HG03565 (cell line): ENCODE measurements at regions not wholly inside any gene's neighbourhood (a gene's known extent, or its start where the extent isn't known, plus 50 kb on each side); places are given as distances from the start of the nearest gene placed in this dataset.

Source experiments
- ATAC-seq: cut with Tn5 transposase; IDR thresholded peaks from one replicate; pipeline ENCODE4 v1.9.1; 2021; ENCODE audit warnings: mild to moderate bottlenecking, moderate library complexity; ENCODE audit not compliant: unreplicated experiment

DNA sequence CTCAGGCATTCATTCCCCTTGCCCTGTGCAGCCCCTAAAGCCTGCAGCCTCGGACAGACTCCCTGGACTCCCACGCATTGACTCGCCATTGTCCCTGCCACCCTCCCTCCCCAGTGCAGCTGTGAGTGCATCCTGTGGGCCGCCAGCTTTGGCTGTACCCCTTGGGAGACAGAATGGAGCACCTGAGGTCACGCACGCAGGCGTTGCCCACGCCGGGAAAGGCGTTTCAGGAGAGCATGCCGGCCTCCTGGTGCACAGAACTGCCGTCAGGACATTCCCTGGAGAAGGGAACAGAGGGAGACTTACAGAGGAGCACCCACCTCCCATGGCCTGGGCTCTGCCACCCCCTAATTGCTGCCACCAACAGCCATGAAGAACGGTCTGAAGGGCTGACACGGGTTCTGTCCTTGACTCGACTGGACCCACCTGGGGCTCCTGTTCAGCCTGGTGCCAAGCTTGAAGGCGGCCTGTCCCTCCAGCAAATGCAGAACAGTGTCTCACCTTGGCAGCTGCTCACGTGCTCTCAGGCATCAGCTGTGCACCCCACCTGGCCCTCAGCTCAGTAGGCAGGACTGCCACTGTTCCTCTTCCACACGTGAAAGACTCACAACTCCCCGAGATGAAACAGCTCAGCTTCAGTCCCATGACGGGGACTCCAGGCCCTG is 503.8 kb downstream of the BRD1 start:
- ATAC-seq, result no peak

GRCh38 chr22:49322861-49323622 is 504.6 kb downstream of the BRD1 start:
- no peak for ATAC-seq

DNA sequence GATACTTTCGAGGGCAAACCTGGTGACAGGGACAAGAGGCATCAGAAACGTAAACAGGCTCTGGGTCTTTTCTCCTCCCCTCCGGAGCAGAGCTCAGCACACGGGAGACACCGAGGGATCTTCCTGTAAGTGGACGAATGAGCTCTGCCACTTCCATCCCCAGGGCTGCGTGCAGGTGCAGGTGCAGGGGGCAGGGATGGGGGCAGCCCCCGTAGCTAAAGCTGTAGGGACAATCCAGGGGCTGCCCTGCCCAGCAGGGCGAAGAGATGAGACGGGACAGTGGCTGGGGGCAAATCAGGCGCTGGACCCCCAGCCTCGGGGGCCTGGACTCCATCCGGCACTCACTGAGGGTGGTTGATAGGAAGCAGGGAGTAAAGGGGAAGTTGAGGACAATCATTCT is 505.4 kb downstream of the BRD1 start:
- no peak for ATAC-seq

DNA sequence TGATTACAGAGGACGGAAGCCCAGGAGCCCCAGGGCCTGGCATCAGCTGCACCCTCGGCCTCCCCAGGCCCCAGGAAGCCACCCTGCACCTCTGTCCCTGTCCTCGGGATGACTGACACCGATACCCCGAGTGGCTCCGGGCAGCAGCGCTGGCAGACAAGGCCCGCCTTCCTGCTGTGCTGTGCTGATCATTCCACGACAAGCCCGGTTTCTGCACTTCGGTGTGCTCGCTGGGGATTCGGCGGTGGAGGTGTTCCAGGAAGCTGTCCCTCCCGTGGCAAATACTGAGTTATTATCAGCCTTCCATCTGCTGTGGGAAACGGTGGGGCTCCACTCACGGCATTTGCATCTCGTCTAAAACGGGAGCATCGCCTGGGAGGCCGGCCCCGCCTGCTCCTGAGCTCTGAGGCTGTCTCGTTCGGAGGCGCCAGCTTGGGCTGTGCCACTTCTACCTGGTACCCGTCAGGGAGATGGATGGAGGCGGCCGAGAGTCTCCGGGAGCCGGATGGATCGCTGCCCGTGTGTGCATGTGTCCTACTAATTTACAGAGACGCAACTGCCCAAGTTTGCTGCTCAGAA is 506.1 kb downstream of the BRD1 start:
- ATAC-seq, result no peak

DNA sequence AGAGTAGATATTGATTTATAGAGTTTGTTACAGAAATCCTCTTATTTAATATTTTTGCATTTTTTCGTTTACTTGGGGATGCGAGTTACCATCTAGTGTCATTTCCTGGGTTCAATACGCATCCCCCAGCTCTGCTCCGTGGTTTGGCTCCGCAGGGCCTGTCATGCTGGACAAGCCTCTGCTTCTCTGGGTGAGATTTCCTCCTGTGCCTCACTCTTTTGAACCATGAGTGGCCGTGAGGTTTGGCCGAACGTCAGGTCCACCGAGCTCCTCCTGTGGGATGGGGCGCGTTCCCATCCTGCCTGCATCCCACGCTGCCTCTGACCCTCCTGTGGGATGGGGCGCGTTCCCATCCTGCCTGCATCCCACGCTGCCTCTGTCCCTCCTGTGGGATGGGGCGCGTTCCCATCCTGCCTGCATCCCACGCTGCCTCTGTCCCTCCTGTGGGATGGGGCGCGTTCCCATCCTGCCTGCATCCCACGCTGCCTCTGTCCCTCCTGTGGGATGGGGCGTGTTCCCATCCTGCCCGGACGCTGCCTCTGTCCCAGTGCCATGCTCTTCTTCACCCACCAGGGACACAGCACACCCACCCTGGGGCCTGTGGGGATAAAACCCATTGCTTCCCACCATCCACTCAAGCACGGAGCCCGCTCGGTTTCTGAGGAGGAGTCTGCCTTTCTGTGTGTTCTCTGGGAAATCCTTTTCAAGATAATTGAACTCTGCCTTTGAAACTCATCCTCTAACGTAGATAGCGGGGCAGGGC is 506.8 kb downstream of the BRD1 start:
- ATAC-seq, result no peak

DNA sequence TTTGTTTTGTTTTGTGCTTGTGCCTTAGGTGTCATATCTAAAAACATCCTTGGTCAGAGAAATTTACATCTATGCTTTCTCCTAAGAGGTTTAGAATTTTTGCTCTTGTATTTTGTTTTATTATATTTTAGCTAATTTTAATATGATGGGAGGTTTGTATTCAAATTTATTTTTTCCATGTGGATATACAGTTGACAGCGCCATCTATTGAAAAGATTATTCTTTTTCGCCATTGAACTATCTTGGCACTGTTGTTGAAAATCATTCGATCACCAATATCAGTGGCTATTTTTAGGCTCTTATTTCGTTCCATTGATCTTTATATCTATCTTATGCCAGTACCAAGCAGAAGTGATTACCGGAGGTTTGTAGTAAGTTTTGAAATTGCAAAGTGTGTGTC is 510.3 kb downstream of the BRD1 start:
- ATAC-seq, result no peak

DNA sequence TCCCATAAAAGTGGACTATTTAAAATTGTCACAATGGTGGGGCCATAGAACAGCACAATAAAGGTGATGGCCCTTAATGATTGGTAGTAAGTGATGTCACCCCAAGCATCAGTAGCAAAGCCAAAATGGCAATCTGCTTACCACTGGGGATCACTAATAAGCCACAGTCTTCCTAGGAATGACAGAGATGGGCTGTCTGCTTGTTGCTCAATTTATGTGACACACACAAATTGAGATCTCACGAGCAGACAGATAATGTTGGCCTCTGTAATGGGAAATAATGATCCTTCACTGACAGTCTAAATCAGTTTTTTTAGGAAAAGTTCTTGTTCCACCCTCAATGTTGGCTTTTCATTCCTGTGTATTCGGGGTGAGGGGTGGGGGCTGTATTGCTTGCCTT is 515.1 kb downstream of the BRD1 start:
- ATAC-seq, result no peak

DNA sequence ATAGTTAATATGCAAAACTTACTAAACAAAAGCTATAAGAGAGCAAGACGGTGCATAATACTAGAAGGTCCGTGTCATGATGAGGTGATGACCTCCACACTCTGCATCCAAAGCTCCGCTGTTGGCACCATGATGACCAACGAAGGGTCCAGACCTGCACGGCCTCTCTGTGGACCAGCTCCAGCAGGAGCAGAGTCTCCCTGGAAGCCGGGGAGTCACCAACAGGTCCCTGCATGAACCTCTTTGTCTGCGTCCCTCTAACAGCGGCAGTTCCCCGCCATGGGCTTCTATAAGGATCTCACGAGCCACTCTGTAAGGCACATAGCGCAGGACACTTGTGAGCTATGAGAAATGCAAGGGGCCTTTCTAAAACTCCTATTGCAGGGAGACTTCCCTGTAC is 517.3 kb downstream of the BRD1 start:
- ATAC-seq, result no peak

DNA sequence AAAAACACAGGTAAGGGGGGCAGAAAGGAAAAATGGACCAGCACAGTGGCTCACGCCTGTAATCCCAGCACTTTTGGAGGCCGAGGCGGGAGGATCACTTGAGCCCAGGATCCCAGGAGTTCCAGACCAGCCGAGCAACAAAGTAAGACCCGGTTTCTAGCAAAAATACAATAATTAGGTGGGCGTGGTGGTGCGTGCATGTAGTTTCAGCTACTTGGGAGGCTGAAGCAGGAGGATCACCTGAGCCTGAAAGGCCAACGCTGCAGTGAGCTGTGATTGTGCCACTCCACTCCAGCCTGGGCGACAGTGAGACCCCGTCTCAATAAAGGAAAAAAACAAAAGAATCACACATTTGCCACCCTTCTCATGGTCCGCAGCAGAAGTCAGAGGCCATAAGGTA is 519.4 kb downstream of the BRD1 start:
- no peak for ATAC-seq

GRCh38 chr22:49307870-49308269 is 519.8 kb downstream of the BRD1 start:
- no peak for ATAC-seq

GRCh38 chr22:49307481-49307830 is 520.2 kb downstream of the BRD1 start:
- no peak for ATAC-seq

DNA sequence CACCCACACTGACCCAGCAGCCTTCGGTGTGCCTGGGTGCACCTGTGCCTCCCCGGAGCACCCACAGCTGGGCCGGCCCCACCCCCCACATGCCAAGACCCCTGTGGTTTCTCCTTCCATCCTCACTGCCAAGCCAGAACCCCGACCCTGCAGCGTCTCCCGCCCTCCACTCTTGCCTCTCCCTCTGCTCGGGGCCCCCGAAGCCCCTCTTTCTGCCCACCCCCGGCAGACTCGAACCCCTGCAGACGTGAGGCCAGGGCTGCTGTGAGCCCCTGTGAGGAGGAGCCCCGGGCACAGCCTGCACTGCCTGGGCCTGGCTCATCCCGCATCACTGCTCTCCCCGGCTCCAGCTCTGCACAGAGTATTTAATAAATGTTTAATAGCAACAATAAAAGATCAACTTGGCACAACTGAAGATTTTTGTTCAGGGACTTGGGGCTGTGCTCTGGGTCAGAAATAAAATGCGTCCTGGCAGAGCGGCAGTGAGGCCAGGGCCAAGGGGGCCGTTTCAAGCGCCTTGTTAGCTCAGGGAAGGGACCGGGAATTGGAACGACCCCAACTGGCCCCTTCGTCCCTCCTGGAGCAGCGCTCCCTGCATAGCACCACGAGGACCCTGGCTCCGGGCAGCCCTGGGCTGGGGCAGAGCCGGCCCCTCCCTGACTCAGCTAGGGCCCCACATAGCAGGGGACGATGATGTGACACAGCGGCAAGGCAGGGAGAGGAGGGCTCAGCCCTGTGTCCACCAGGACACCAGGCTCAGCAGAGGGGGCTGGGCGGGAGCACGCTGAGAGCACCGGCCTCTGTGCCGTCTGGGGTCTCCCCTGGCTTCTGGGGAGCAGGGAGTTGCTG is 520.8 kb downstream of the BRD1 start:
- ATAC-seq, result no peak

DNA sequence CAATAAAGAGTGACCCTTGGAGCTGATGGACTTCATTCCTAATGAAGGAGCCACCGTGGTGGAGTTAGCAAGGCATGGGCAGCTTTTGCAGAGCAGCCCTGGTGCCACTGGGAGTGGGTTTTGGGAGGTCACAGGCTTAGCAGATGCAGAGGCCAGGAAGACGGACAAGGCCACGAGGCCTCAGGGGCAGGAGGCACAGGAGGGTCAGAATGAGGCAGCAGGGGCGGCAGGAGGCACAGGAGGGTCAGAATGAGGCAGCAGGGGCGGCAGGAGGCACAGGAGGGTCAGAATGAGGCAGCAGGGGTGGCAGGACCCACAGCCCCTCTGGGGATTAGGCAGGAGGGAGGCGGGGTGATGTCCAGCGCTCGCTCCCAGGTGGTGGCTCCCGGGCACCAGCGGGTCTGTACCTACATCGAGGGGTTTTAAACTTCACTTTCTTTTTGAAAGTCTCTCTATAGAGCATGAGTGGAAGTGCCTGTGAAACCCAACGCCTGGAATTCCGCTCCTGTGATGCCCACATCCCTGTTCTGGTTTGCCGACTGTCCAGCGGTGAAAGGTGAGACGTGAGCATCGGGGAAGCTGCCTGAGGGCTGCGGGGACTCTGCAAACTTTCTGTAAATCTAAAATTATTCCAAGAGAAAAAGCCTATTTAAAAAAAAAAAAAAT is 521.6 kb downstream of the BRD1 start:
- ATAC-seq, result no peak

DNA sequence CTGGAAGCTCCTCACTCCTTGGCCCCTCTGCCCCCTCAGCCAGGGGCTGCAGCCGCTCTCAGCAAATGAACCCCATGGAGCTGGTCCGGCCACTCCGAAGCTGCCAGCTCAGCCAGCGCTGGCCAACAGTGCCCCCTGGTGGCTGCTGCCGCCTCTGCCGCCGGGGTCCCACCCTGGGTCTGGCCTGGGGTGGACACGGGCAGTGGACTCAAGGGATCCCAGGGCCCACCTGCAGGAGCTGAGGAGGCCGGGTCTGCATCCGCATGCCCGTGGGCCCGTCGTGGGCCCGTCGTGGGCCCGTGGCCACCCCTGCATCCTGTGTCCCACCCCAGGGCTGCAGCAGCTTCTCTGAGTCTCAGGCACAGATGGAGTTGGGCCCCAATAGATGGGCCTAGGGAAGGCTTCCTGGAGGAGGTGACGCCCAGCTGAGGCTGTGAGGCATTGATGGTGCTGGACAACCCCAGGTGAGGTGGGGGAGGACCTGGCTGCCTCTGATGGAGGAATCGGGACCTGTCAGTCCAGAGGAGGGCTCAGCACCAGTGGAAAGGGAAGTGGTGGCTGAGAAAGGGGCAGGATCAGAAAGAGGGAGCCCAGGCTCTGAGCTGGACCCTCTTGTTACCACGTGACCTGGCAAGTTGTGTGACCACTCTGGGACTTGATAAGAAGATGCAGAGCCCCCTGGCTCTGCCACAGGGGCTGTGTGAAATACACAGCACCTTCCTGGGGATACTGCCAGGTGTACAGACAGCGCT is 522.3 kb downstream of the BRD1 start:
- ATAC-seq, result no peak

DNA sequence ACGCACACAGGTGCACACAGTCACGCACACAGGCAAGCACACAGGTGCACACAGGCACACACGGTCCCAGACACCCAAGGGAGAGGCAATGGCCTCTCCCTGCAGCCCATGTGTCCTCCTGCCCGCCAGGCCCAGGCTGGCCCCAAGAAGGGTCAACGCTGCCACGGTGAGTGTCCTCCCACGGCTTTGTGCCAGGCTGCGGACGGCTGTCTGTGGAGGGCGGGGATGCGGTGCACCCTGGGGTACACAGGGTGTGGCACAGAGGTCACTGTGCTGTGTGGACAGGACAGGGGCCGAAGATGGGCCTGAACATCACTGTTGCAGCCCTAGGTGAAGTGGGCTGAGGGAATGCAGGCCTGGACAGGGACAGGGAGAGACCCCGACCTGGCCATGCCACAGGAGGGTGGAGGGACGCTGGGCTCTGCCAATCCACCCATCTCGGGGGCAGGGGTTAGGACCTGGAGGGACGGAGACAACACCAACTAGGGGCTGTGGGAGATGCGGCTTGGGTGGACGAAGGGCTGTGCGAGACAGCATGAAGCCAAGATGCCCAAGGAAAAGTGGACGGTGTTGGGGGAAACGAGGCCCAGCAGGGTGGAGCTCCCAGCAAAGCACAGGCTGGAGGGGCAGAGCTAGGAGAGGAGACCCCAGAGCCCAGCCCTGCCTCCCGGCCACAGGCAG is 523.8 kb downstream of the BRD1 start:
- ATAC-seq, result no peak

- ATAC-seq, result no peak
Observed at GRCh38 chr22:49303061-49303735, 524.5 kb downstream of the BRD1 start.

- ATAC-seq, result no peak
Observed at GRCh38 chr22:49302530-49302929, 525.1 kb downstream of the BRD1 start.

DNA sequence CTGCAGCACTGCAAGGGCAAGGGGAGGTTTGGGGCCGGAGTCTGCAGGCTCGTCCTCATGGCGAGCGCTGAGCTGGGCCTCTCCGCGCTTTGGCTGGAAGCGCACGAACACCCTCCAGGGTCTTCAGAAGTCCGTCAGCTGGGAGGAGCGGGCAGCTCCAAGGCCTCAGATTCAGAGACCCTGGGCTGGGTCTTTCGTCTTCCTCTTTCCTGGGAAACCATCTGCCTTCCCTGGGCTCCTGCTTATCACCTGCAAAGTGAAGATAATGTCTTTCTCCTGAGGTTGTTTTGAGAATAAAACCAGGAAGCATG is 525.6 kb downstream of the BRD1 start:
- no peak for ATAC-seq
